GM12878 (cell line): ENCODE measurements at regions not wholly inside any gene's neighbourhood (a gene's known extent, or its start where the extent isn't known, plus 50 kb on each side); places are given as distances from the start of the nearest gene placed in this dataset.

Experiments used
- ATAC-seq: fragments of 200-7000 bp; cut with Tn5 transposase; 3 replicates; pipeline ENCODE4 v1.9.1; 2020; ENCODE audit warnings: mild to moderate bottlenecking, moderate library complexity
- BruUV-seq: library from RNA; stranded (reverse); fragments of 400-500 nt; replicated peaks from 2 replicates; lab custom pipeline; 2021; lab: Mats Ljungman, UMichigan
- CTCF ChIA-PET: fragments of 300-600 bp; sonication (Branson Sonifier 250); formaldehyde crosslinking; extraction: SDS; loops from one replicate; lab custom pipeline; 2021; ENCODE audit warnings: inconsistent platforms; lab: Yijun Ruan, JAX
- POLR2A ChIA-PET: fragments of 350-600 bp; formaldehyde crosslinking; extraction: SDS; loops from one replicate; lab custom pipeline; 2021; ENCODE audit warnings: inconsistent platforms; lab: Charles Lee
- RAD21 ChIA-PET: fragments of 300-600 bp; sonication (Branson Sonifier 250); formaldehyde crosslinking; loops from one replicate; lab custom pipeline; 2023; ENCODE audit warnings: antibody characterized with exemption; ENCODE audit not compliant: unreplicated experiment; lab: Charles Lee
- SMC1A ChIA-PET: fragments of 300-600 bp; sonication (Branson Sonifier 250); formaldehyde crosslinking; loops from one replicate; lab custom pipeline; 2023; ENCODE audit not compliant: unreplicated experiment, uncharacterized antibody; lab: Charles Lee
- DNase-seq: peaks from one replicate; pipeline ENCODE4 v3.0.0-alpha.2; 2011; ENCODE audit warnings: low read depth, low spot score
- FAIRE-seq: peaks from 3 replicates; lab custom pipeline; 2011; peaks lifted over from hg19 to GRCh38; lab: Jason Lieb, UNC
- H2AFZ ChIP-seq: 2 replicates; pipeline ENCODE4 v1.6.0; 2011; ENCODE audit warnings: low read depth, low read length, control low read depth; ENCODE audit not compliant: control insufficient read depth
- H3K27ac ChIP-seq: 2 replicates; pipeline ENCODE4 v1.5.1; 2011; ENCODE audit warnings: control low read depth; ENCODE audit not compliant: control insufficient read depth, insufficient read depth
- H3K27me3 ChIP-seq, 2 experiments: replicated peaks in 1 of 2; 2 replicates each; pipeline versions ENCODE4 v1.6.0 to v1.6.1; 2011; ENCODE audit warnings: low read length in 1 of 2; ENCODE audit not compliant: control insufficient read depth in 2 of 2, insufficient read depth in 2 of 2
- H3K36me3 ChIP-seq, 2 experiments: 2 replicates each; pipeline ENCODE4 v1.5.1; 2011; ENCODE audit warnings: low read length in 1 of 2; ENCODE audit not compliant: control insufficient read depth in 2 of 2, insufficient read depth in 2 of 2
- H3K4me1 ChIP-seq: 2 replicates; pipeline ENCODE4 v1.6.1; 2011; ENCODE audit warnings: mild to moderate bottlenecking, low read length, moderate library complexity, mixed read lengths; ENCODE audit not compliant: control insufficient read depth, insufficient read depth
- H3K4me2 ChIP-seq: 2 replicates; pipeline ENCODE4 v1.6.0; 2011; ENCODE audit warnings: control low read depth; ENCODE audit not compliant: control insufficient read depth, insufficient read depth
- H3K4me3 ChIP-seq: fragments of 200-600 bp; sonication (generic); 2 replicates; pipeline ENCODE4 v1.5.1; 2016
- H3K79me2 ChIP-seq: 2 replicates; pipeline ENCODE4 v1.6.0; 2011; ENCODE audit warnings: low read length; ENCODE audit not compliant: control insufficient read depth, insufficient read depth
- H3K9ac ChIP-seq: 2 replicates; pipeline ENCODE4 v1.8.0; 2011; ENCODE audit warnings: low read length, control low read depth, mixed read lengths; ENCODE audit not compliant: control insufficient read depth, insufficient read depth
- H3K9me3 ChIP-seq: replicated peaks from 3 replicates; pipeline ENCODE4 v1.5.1; 2011; ENCODE audit warnings: mild to moderate bottlenecking, low read length; ENCODE audit not compliant: control insufficient read depth, insufficient read depth
- H4K20me1 ChIP-seq: 2 replicates; pipeline ENCODE4 v1.6.0; 2011; ENCODE audit not compliant: control insufficient read depth, insufficient read depth
- GABPA ChIP-seq: IDR thresholded peaks from 2 replicates; pipeline ENCODE4 v1.6.1; 2014; ENCODE audit warnings: antibody characterized with exemption, low read depth, mild to moderate bottlenecking, inconsistent platforms
- JUND ChIP-seq: IDR thresholded peaks from 2 replicates; pipeline ENCODE4 v1.6.1; 2012; ENCODE audit warnings: low read depth, mild to moderate bottlenecking, low read length, improper control_type of control experiment, moderate library complexity
- SIX5 ChIP-seq: IDR thresholded peaks from 2 replicates; pipeline ENCODE4 v1.6.1; 2011; ENCODE audit warnings: mild to moderate bottlenecking, low read depth, low read length, moderate library complexity; ENCODE audit not compliant: severe bottlenecking
- ZBED1 ChIP-seq: IDR thresholded peaks from 2 replicates; pipeline ENCODE4 v1.6.1; 2016; ENCODE audit warnings: borderline replicate concordance
- WGBS: methylation state at CpG from one replicate; pipeline ENCODE4 v1.1.6; 2016; ENCODE audit warnings: low lambda C conversion rate; ENCODE audit not compliant: insufficient replicate concordance, insufficient coverage; ENCODE audit errors: missing lambda C conversion rate; 5-methylcytosine and 5-hydroxymethylcytosine counted together
- in situ Hi-C: fragments of 300-500 bp; cut with MboI; formaldehyde crosslinking; loops from 9 replicates; pipeline ENCODE4 v1.14.3; 2018; ENCODE audit warnings: mixed read lengths
- intact Hi-C: fragments of 100-400 bp; cut with micrococcal nuclease; formaldehyde crosslinking; loops from one replicate; pipeline ENCODE4 v1.14.2; 2022; ENCODE audit not compliant: unreplicated experiment
- TF ChIP-seq, protein P1 (sequence below): fragments of 450-650 bp; formaldehyde crosslinking; IDR thresholded peaks from 2 replicates; pipeline ENCODE4 v1.4.0; 2020; ENCODE audit warnings: mild to moderate bottlenecking, moderate library complexity
- TF ChIP-seq, protein P2 (sequence below), 3 experiments: IDR thresholded peaks in 2 of 3; conservative IDR thresholded peaks in 1 of 3; 2 replicates each; pipeline ENCODE4 v1.5.1; 2011; ENCODE audit warnings: low read depth in 3 of 3, low read length in 3 of 3, mild to moderate bottlenecking in 3 of 3, control low read depth in 2 of 3, moderate library complexity in 2 of 3, inconsistent platforms in 1 of 3, mixed read lengths in 1 of 3; ENCODE audit not compliant: control insufficient read depth in 2 of 3, insufficient read depth in 1 of 3; ENCODE audit errors: extremely low read depth in 1 of 3
- TF ChIP-seq, protein P3 (sequence below): fragments of 450-650 bp; formaldehyde crosslinking; IDR thresholded peaks from 2 replicates; pipeline ENCODE4 v1.4.0; 2022; ENCODE audit warnings: mild to moderate bottlenecking, moderate library complexity

DNA sequence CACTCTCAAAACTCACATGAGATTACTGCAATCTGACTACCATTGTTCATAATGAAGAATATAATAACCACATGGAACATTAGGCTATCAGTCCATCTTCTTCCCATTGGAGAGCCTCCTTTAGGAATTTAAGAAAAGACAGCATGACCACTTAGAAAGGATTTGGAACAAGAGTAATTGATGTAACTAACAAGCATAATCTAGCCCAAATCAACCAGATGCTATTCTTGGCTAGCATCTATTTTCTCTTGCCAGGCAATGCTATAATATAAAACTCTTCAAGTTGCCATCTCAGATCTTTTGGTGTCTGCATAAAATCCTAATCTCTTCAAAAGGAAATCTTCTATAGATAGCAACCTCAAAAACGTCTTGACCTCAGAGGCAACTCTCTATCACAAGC, 152.0 kb upstream of the REG3G start:
- WGBS, result 0% methylated on average over 1 of the region's 1 CpG
- Histone ChIP-seq H3K27me3 (no peaks in the 10 kb centered on the region; a peak in 1 of 4 replicates), H3K9me3 (no peaks in the 10 kb centered on the region), H3K27ac (no peak overlapping the region), H3K4me2 (no peak overlapping the region), H3K4me3 (no peak overlapping the region), H3K9ac (no peak overlapping the region), H3K36me3 (no peaks in the 10 kb centered on the region), H3K4me1 (no peaks in the 10 kb centered on the region), H4K20me1 (no peaks in the 10 kb centered on the region), H2AFZ (no peak overlapping the region), H3K79me2 (no peaks in the 10 kb centered on the region)
- intact Hi-C loops, result no loop called here
- in situ Hi-C loops, result no loop called here
- ATAC-seq (no peak), DNase-seq (no peak), FAIRE-seq (no peak)
- CTCF ChIA-PET, result no interaction called here
- BruUV-seq, result no TSS peak
- RAD21 ChIA-PET, result no interaction called here
- no peak for TF ChIP-seq ZBED1
- SMC1A ChIA-PET, result interaction anchor here (0.6 kb wide), 1 partner anchor 75 kb away, joined by 3 read pairs; no protein-coding TSS in a partner anchor
- POLR2A ChIA-PET, result no interaction called here

- ATAC-seq, result no peak
- WGBS, result 0% methylated on average over 2 of the region's 2 CpGs
- no peak for DNase-seq
- FAIRE-seq, result no peak
- BruUV-seq, result no TSS peak
- Histone ChIP-seq H3K79me2 (no peaks in the 10 kb centered on the region), H2AFZ (no peak overlapping the region), H3K27me3 (no peaks in the 10 kb centered on the region; a peak in 1 of 4 replicates), H3K27ac (no peak overlapping the region), H3K9ac (no peak overlapping the region), H3K9me3 (no peaks in the 10 kb centered on the region), H3K4me3 (no peak overlapping the region), H3K4me2 (no peak overlapping the region), H4K20me1 (no peaks in the 10 kb centered on the region), H3K4me1 (no peaks in the 10 kb centered on the region), H3K36me3 (no peaks in the 10 kb centered on the region)
- intact Hi-C loops, result no loop called here
- in situ Hi-C loops, result no loop called here
- RAD21 ChIA-PET, result no interaction called here
- SMC1A ChIA-PET, result interaction anchor here (0.5 kb wide), 1 partner anchor 1442 kb away, joined by 3 read pairs; no protein-coding TSS in a partner anchor
- POLR2A ChIA-PET, result no interaction called here
- CTCF ChIA-PET, result no interaction called here
- TF ChIP-seq, protein P1, sequence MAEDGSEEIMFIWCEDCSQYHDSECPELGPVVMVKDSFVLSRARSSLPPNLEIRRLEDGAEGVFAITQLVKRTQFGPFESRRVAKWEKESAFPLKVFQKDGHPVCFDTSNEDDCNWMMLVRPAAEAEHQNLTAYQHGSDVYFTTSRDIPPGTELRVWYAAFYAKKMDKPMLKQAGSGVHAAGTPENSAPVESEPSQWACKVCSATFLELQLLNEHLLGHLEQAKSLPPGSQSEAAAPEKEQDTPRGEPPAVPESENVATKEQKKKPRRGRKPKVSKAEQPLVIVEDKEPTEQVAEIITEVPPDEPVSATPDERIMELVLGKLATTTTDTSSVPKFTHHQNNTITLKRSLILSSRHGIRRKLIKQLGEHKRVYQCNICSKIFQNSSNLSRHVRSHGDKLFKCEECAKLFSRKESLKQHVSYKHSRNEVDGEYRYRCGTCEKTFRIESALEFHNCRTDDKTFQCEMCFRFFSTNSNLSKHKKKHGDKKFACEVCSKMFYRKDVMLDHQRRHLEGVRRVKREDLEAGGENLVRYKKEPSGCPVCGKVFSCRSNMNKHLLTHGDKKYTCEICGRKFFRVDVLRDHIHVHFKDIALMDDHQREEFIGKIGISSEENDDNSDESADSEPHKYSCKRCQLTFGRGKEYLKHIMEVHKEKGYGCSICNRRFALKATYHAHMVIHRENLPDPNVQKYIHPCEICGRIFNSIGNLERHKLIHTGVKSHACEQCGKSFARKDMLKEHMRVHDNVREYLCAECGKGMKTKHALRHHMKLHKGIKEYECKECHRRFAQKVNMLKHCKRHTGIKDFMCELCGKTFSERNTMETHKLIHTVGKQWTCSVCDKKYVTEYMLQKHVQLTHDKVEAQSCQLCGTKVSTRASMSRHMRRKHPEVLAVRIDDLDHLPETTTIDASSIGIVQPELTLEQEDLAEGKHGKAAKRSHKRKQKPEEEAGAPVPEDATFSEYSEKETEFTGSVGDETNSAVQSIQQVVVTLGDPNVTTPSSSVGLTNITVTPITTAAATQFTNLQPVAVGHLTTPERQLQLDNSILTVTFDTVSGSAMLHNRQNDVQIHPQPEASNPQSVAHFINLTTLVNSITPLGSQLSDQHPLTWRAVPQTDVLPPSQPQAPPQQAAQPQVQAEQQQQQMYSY (CRISPR knock-in tag), result no peak
- TF ChIP-seq GABPA (no peak), JUND (no peak), SIX5 (no peak)
- TF ChIP-seq, protein P2, sequence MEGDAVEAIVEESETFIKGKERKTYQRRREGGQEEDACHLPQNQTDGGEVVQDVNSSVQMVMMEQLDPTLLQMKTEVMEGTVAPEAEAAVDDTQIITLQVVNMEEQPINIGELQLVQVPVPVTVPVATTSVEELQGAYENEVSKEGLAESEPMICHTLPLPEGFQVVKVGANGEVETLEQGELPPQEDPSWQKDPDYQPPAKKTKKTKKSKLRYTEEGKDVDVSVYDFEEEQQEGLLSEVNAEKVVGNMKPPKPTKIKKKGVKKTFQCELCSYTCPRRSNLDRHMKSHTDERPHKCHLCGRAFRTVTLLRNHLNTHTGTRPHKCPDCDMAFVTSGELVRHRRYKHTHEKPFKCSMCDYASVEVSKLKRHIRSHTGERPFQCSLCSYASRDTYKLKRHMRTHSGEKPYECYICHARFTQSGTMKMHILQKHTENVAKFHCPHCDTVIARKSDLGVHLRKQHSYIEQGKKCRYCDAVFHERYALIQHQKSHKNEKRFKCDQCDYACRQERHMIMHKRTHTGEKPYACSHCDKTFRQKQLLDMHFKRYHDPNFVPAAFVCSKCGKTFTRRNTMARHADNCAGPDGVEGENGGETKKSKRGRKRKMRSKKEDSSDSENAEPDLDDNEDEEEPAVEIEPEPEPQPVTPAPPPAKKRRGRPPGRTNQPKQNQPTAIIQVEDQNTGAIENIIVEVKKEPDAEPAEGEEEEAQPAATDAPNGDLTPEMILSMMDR (IDR thresholded peaks at IDR 0.05 in 2 of 3, conservative IDR thresholded peaks at IDR 0.05 in 1 of 3; ENCODE audit: control insufficient read depth in 2 of 3, extremely low read depth in 1 of 3, insufficient read depth in 1 of 3, low read depth in 3 of 3, low read length in 3 of 3), result no peak
- TF ChIP-seq, protein P3, sequence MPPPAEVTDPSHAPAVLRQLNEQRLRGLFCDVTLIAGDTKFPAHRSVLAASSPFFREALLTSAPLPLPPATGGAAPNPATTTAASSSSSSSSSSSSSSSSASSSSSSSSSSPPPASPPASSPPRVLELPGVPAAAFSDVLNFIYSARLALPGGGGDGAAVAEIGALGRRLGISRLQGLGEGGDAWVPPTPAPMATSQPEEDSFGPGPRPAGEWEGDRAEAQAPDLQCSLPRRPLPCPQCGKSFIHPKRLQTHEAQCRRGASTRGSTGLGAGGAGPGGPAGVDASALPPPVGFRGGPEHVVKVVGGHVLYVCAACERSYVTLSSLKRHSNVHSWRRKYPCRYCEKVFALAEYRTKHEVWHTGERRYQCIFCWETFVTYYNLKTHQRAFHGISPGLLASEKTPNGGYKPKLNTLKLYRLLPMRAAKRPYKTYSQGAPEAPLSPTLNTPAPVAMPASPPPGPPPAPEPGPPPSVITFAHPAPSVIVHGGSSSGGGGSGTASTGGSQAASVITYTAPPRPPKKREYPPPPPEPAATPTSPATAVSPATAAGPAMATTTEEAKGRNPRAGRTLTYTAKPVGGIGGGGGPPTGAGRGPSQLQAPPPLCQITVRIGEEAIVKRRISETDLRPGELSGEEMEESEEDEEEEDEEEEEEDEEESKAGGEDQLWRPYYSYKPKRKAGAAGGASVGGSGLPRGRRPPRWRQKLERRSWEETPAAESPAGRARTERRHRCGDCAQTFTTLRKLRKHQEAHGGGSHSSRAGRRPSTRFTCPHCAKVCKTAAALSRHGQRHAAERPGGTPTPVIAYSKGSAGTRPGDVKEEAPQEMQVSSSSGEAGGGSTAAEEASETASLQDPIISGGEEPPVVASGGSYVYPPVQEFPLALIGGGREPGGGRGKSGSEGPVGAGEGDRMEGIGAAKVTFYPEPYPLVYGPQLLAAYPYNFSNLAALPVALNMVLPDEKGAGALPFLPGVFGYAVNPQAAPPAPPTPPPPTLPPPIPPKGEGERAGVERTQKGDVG (CRISPR knock-in tag), result no peak
Observed at GRCh38 chr2:78876316-78876688, 149.2 kb upstream of the REG3G start.
